HUES48 (cell line): ENCODE measurements at regions not wholly inside any gene's neighbourhood (a gene's known extent, or its start where the extent isn't known, plus 50 kb on each side); places are given as distances from the start of the nearest gene placed in this dataset.

ENCODE experiments used
- H3K27ac ChIP-seq: one replicate; pipeline ENCODE4 v1.7.0; 2013; ENCODE audit warnings: low read depth, low read length, inconsistent platforms
- H3K27me3 ChIP-seq: 2 replicates; pipeline ENCODE4 v1.6.1; 2013; ENCODE audit warnings: mild to moderate bottlenecking, low read length; ENCODE audit not compliant: control insufficient read depth, insufficient read depth
- H3K36me3 ChIP-seq: 2 replicates; pipeline ENCODE4 v1.6.1; 2013; ENCODE audit warnings: low read length; ENCODE audit not compliant: control insufficient read depth, insufficient read depth
- H3K4me1 ChIP-seq: 2 replicates; pipeline ENCODE4 v1.6.1; 2013; ENCODE audit warnings: mild to moderate bottlenecking, low read length; ENCODE audit not compliant: control insufficient read depth, insufficient read depth
- H3K4me3 ChIP-seq: 2 replicates; pipeline ENCODE4 v1.5.1; 2013; ENCODE audit warnings: mild to moderate bottlenecking, low read depth, low read length
- H3K9ac ChIP-seq: 2 replicates; pipeline ENCODE4 v1.6.1; 2013; ENCODE audit warnings: mild to moderate bottlenecking, low read depth, low read length, moderate library complexity
- H3K9me3 ChIP-seq: 2 replicates; pipeline ENCODE4 v1.6.1; 2013; ENCODE audit warnings: low read length; ENCODE audit not compliant: control insufficient read depth, insufficient read depth

DNA sequence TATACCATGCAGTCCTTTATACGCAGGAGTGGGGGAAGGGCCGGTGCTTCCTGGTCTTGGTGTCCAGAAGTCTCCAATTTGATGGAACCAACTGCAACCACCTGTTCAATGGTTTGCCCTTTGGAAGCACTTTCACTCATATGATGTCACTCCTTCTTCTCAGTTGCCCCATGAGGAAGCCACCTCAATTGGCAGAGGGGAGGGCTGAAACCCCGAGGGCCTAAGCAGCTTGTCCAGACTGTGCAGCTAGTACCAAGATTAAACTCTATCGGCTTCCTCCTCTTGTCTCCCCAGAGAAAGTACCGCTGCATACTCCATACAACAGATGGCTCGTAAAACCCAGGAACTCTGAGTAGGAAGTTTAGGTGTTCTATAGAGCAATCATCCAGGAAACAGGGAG lies 789.4 kb downstream of the TYW1 start:
- Histone ChIP-seq H3K27ac (no peak overlapping the region), H3K4me1 (no peaks in the 10 kb centered on the region), H3K36me3 (no peaks in the 10 kb centered on the region), H3K9ac (no peak overlapping the region), H3K4me3 (no peak overlapping the region), H3K9me3 (no peaks in the 10 kb centered on the region), H3K27me3 (no peaks in the 10 kb centered on the region)

DNA sequence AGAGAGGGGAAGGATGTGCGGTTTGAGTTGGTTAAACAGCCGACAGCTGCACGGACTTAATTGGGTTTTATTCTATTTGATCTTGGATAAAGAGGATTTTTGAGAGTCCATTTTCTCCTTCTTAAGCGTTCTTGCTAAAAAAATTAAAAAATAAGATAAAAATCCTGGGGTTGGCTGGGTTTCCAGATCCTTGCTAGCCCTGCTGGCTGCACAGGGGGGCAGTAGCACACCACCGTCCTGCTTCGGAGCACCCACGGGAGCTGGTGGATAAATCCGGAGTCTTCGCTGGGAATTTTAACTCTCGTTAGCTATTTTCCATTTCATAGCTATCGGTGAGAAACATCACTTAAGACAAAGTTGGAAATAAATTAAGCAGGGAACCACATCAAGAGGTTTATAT lies 792.0 kb downstream of the TYW1 start:
- Histone ChIP-seq H3K27me3 (no peaks in the 10 kb centered on the region), H3K9me3 (no peaks in the 10 kb centered on the region), H3K4me3 (no peak overlapping the region), H3K36me3 (no peaks in the 10 kb centered on the region), H3K9ac (no peak overlapping the region), H3K27ac (no peak overlapping the region), H3K4me1 (no peaks in the 10 kb centered on the region)

DNA sequence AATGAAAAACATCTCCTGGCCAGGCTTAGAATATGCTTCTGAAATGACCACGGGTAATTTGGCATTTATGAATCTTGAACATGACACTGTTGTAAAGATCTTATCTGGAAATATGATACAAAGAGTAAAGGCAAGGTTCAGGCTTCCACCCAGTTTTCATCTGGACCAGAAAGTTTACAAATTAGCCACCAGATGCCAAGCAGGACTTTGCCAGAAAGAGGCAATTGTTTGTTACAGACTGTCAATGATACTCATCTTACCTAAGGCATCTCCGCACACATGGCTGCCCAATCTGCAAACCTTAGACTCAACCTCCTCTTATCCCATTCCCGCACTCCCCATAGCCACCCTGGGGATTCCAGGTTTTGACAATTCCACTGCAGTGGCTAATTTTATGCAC lies 795.3 kb downstream of the TYW1 start:
- Histone ChIP-seq H3K9ac (no peak overlapping the region), H3K4me1 (no peaks in the 10 kb centered on the region), H3K27me3 (no peaks in the 10 kb centered on the region)

DNA sequence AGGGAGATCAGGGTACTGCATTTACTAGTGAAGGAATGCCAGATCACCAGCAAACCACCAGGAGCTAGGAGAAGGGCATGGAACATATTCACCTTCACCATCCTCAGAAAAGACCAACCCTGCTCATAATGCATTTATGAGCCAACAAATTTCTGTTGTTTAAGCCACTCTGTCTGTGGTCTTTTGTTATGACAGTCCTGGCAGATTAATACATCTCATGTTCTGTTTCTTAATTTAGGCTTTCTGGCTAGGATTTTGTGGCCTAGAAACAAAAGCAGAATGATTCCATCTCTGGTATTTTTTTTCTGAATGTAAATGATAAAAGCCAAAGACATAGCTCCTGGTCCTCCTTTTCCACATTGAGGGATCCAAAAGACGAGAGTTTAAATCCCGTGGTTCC lies 797.9 kb downstream of the TYW1 start:
- H3K27me3 ChIP-seq, result no peaks in the 10 kb centered on the region
- no peaks in the 10 kb centered on the region for H3K9me3 ChIP-seq
- no peak overlapping the region for H3K27ac ChIP-seq
- H3K4me3 ChIP-seq, result no peak overlapping the region
- no peak overlapping the region for H3K9ac ChIP-seq
- H3K36me3 ChIP-seq, result no peaks in the 10 kb centered on the region
- H3K4me1 ChIP-seq, result no peaks in the 10 kb centered on the region

More for the DNA sequence above, 795.3 kb downstream of the TYW1 start:
- H3K27ac ChIP-seq, result no peak overlapping the region
- H3K4me3 ChIP-seq, result no peak overlapping the region
- no peaks in the 10 kb centered on the region for H3K9me3 ChIP-seq
- H3K36me3 ChIP-seq, result no peaks in the 10 kb centered on the region

DNA sequence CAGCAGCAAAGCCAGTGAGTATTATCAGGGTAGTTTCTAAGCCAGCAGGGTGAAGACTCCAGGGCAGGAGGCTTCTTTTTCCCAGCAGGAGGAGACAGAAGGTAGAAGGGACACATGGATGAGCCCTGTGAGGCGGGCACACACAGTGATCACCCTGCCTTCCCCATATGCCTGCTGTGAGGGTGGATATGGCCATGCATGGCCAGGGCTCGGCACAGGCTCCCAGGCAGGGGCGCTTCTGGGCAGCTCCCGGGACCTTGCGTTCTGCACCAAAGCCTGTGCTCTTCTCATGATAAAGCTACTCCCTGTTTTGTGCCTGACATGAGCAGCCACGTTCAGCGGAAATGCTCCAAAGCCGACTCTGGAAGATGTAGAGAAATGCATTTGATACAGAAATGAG lies 807.2 kb downstream of the TYW1 start:
- Histone ChIP-seq H3K4me3 (no peak overlapping the region), H3K27me3 (no peaks in the 10 kb centered on the region), H3K9ac (no peak overlapping the region), H3K27ac (no peak overlapping the region), H3K36me3 (no peaks in the 10 kb centered on the region), H3K9me3 (no peaks in the 10 kb centered on the region), H3K4me1 (no peaks in the 10 kb centered on the region)

DNA sequence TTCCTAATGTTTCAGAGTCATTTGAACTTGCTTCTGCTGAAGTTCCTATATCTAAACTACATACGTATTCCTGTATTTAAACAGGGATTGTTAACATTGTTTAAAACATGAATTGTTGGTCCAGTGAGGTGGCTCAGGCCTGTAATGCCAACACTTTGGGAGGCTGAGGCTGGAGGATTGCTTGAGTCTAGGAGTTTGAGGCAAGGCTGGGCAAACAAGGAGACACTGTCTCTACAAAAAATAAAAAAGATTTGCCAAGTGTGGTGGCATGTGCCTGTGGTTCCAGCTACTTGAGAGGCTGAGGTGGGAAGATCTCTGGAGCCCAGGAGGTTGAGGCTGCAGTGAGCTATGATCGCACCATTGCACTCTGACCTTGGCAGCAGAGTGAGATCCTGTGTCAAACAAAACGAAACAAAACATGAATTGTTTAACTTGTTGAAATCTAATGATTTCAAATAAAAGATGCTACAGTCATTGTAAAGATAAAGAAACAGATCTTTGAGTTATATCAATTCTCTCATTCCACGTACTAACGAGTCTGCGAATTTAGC lies 809.4 kb downstream of the TYW1 start:
- Histone ChIP-seq H3K9me3 (no peaks in the 10 kb centered on the region), H3K9ac (no peak overlapping the region), H3K4me3 (no peak overlapping the region), H3K27me3 (no peaks in the 10 kb centered on the region), H3K27ac (no peak overlapping the region), H3K36me3 (no peaks in the 10 kb centered on the region), H3K4me1 (no peaks in the 10 kb centered on the region)

DNA sequence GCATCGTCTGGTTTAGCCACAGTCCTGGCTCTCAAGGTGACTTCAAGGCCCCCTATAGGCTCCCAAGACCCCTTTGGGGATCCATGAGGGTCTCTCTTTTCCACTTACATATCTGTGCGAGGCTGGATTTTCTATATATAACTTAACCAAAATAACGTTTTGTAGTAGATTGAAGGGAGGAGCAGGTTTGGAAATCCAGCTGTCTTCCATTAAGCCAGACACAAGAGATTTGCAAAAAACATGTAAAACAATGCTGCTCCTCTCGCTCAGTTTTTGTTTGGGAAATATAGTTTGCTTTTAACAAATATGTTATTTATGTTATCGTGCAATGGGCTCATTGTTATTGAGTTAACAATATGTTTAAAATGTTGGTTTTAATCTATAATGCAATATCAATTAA lies 811.2 kb downstream of the TYW1 start:
- no peaks in the 10 kb centered on the region for H3K36me3 ChIP-seq
- H3K4me1 ChIP-seq, result no peaks in the 10 kb centered on the region
- no peak overlapping the region for H3K9ac ChIP-seq
- H3K27me3 ChIP-seq, result no peaks in the 10 kb centered on the region
- H3K4me3 ChIP-seq, result no peak overlapping the region
- H3K27ac ChIP-seq, result no peak overlapping the region
- H3K9me3 ChIP-seq, result no peaks in the 10 kb centered on the region

DNA sequence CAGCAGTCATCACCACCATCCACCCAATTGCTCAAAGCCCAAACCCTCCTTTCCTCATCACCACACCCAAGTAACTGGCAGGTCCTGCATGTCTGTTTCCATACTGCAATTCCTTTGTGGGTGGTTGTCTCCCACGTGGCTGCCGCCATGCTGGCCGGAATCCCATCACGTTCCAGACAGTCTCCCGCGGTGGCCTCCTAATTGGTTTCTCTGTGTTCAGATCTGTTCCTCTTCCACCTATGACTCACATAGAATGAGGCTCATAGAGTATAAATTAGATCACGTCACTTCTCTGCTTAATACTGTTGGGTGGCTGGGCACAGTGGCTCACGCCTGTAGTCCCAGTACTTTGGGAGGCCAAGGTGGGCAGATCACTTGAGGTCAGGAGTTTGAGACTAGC lies 813.0 kb downstream of the TYW1 start:
- Histone ChIP-seq H3K9ac (no peak overlapping the region), H3K27me3 (no peaks in the 10 kb centered on the region), H3K4me1 (no peaks in the 10 kb centered on the region), H3K27ac (no peak overlapping the region), H3K4me3 (no peak overlapping the region), H3K9me3 (no peaks in the 10 kb centered on the region), H3K36me3 (no peaks in the 10 kb centered on the region)

DNA sequence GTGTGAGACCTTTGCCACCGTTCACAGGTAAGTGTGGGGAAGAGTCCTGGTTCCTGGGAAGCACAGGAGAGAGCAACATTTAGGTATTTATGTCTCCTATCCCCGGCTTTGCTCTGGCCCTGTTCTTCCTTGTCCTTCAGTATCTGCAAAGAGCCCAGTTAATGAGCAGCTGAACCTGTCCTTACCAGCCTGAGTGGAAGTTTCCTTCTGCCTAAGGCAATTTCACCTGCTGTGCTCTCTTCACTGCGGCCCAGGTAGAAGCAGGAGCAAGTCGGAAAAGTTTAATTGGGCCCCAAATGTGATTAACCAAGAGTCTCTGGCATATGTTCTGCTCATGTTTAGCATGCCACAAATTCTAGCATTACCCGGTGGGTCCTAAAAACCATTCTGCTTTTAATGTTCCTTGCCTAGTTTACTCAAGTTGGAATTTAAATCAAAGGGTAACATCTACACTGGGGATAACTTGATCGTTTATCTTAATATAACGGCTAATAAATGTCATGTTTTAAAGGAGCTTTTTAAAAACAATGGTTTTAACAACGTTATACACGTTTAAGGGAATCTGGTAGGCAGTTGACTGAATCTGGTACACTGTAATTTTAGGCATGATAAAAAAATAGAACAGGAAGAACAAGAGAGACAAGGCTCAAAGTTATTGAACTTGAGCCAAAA lies 817.1 kb downstream of the TYW1 start:
- Histone ChIP-seq H3K9me3 (no peaks in the 10 kb centered on the region; the same call in 1 of the 2 replicates), H3K27me3 (no peaks in the 10 kb centered on the region), H3K27ac (no peak overlapping the region), H3K9ac (no peak overlapping the region), H3K4me3 (no peak overlapping the region), H3K36me3 (no peaks in the 10 kb centered on the region), H3K4me1 (no peaks in the 10 kb centered on the region)

DNA sequence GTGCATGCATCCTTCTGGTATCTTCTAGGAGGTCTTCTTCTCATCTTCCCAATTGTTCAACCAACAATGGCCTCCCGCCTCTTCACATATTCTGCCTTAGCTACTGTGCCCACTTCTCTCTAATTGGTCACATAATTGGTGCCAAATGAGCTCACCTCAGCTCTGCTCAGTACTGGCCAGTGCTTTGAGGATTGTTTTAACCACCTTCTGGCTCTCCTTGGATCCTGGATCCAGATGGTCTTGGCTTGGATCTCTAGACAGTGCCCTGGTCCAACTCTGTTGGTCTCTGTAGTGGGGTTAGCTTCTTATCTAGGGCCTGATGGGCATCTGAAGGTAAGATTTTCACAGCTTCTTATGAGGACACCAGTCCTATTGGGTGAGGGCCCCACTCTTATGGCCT lies 820.8 kb downstream of the TYW1 start:
- Histone ChIP-seq H3K4me1 (no peaks in the 10 kb centered on the region), H3K36me3 (no peaks in the 10 kb centered on the region), H3K9ac (no peak overlapping the region), H3K27ac (no peak overlapping the region), H3K9me3 (no peaks in the 10 kb centered on the region; the same call in 1 of the 2 replicates), H3K4me3 (no peak overlapping the region), H3K27me3 (no peaks in the 10 kb centered on the region)

DNA sequence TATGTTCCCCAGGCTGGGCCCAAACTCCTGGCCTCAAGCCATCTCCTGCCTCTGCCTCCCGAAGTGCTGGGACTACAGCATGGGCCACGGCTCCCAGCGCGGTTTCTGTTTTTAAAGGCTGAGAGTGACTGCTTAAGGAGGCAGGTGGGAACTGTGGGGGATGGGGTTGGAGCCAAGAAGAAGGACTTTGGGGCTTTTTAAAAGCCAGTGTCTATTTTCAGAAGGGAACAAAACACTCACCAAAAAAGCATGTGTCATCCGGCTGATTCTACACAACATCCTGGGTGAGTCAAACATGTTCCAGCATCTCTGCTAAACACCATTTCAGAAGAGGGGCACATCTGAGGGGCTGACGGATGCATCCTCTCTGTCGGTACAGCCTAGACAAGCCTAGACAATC lies 824.5 kb downstream of the TYW1 start:
- H3K9me3 ChIP-seq, result no peaks in the 10 kb centered on the region; the same call in 1 of the 2 replicates
- no peaks in the 10 kb centered on the region for H3K36me3 ChIP-seq
- H3K27ac ChIP-seq, result no peak overlapping the region
- H3K9ac ChIP-seq, result no peak overlapping the region
- H3K27me3 ChIP-seq, result no peaks in the 10 kb centered on the region
- H3K4me1 ChIP-seq, result no peaks in the 10 kb centered on the region
- no peak overlapping the region for H3K4me3 ChIP-seq
